Muscle of back (tissue), 3 donors: ENCODE measurements at regions not wholly inside any gene's neighbourhood (a gene's known extent, or its start where the extent isn't known, plus 50 kb on each side); places are given as distances from the start of the nearest gene placed in this dataset.

Experiments used
- DNase-seq, 3 donors: peaks; one replicate each; pipeline versions ENCODE4 v3.0.0 to v3.0.0-alpha.2; 2013

DNA sequence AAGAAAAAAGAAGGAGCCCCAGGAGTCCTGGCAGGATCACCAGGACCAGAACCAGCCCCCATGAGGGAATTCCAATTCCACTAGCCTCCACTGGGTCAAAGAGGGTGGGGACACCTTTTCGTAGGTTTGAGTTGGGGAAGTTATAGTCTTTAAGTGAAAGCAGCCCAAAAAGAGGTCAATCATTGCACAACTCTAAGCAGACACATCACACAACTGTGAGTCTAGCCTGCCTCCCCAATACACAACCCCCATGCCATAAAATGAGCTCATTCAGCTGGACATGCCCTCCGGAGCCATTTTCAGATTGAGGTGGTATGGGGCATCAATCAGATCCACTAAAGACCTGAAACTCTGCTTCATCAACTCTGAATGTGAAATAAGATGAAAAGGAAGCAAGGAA, 179.9 kb downstream of the NPHP4 start:
- DNase-seq, result no peak

DNA sequence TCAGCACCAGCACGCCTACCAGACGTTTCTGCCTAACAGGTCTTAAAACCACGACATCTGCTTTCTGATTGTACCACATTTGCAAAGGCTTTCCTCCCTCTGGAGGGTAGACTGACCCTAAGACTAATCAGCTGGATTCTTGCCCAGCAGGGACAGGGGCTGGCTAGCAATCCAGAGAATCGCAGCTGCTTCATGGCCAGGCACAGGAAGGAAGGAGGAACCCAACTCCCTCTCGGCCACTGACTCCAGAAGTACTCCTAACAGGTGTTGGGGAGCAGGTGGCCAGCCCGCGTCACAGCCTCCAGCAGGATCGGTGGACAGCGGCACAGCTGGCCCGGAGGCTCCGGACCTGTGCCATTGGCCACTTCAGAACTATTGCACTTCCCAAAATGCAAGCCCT, 180.8 kb downstream of the NPHP4 start:
- peak; percentile 45 to 75 (median 49) for DNase-seq

DNA sequence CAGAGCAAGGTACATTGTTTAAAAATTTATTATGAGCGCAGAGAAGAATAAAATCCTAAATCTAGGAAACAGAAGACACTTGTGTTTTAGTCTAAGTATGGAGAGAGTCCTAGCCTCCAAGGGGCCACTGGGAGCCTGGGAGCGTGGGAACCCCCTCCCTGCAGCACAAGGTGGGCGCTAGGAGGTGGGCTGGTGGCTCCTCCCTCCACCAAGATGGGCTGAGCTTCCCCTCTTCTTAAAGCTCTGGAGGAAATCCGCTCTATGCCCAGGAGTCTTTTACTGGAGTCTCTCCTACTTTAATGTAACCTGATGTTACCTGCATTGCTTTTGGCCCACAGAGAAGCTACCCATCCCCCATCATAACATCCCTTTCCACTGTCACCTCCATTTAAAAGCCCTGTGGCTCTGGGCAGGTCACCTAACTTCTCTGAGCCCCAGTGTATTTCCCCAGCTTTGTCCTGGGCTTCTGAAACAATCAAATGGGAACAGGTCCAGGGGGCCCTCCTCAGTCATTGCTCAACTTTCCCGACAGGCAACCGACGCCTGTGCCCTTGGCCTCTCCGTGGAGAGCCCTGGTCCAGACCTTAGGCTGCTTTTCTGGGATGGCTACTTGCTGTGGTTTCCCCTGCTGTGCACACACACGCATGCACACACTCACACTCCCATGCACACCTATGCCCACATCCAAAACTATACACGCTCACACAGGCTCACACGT, 181.5 kb downstream of the NPHP4 start:
- no peak for DNase-seq

DNA sequence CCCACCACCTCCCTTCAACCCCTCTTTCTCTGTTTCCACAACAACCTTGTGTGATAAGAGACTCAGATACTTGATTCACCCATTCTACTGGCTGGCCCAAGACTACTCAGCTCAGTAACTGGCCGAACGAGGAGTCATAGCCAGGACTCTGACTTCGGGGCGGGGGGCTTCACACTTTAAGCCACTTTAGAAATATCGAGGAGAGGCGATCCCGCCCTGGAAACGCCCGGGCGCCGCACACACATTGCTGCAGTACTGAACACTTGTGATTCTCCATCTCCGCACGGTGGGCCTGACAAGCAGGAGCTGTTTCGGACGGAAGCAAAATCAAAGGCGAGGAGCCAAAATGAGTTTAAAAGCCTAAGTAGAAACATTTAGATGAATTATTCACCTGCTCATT, 182.1 kb downstream of the NPHP4 start:
- DNase-seq, result no peak

DNA sequence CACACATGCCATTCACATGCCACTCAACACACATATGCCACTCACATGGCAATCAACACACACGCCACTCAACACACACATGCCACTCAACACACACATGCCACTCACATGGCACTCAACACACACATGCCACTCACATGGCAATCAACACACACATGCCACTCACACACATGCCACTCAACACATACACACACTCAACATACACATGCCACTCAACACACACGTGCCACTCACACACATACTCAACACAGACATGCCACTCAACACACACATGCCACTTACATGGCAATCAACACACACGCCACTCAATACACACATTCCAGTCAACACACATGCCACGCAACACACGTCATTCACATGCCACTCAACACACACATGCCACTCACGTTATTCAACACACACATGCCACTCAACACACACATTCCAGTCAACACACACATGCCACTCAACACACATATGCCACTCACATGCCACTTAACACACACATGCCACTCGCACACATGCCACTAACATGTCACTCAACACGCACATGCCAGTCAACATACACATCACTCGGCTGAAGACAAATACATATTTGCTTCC, 182.9 kb downstream of the NPHP4 start:
- no peak for DNase-seq

DNA sequence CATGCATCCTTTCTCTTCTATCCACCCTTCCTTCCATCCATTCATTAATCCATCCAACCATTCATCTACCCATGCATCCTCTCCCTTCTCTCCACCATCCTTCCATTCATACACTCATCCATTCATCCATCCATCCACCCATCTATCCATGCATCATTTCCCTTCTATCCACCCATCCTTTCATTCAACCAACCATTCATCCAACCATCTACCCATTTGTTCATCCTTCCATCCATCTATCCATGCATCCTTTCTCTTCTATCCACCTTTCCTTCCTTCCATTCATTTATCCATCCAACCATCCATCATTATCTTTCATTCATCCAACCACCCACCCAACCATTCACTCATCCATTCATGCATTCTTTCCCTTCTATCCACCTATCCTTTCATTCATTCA, 188.4 kb downstream of the NPHP4 start:
- no peak for DNase-seq

DNA sequence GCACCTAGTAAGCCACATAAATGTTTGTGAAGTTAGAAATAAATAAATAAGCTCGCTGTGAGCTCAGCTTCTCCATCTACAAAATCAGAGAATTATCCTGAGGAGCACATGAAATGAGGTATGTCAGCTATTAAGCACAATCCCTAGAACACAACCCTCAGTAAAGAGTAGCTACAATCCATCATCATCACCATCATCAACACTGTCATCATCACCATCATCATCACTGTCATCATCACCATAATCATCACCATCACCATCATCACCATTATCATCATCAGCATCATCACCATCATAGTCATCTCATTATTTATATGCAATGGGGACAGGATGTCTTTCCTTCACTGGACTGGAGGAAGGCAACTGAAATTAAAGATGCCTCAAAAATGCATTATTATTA, 189.6 kb downstream of the NPHP4 start:
- no peak for DNase-seq

DNA sequence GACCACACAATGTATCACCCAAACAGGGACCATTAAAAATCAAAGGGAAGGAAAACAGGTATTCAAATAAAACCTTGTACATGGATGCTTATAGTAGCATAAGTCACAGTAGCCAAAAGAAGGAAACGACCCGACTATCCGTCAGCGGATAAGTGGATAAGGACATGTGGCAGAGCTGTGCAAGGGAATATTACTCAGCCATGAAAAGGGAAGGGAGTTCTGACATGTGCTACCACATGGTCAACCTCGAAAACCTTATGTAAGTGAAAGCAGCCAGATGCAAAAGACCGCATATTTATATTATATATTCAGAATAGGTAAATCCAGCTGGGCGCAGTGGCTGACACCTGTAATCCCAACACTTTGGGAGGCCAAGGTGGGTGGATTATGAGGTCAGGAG, 193.3 kb downstream of the NPHP4 start:
- DNase-seq, result no peak

DNA sequence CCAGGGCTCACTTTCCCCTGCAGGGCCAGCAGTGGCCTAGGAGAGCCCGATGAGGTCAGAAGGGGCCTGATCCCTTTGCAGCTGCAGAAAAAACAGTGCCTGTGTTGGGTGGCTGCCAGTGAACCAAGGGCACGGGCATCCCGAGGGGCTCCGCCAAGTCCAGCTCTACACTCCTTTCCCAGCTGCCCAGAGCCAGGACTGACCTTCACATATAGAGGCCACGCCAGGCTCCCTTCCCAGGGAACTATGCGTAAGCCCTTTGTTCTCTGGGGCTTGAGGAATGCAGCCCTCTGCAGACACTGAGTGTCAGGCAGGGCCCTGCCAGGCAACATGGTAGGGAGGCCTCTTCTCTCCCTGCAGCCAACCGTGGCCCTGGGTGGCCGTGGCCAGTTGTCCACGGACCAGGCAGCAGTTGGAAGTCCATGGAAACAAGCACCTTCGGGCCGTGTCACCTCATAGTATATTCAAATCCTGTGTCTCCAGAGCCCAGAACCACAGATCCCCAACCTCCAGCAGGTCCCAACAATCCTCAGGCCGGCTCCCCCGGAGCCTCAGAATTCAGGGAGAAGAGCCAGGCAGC, 194.0 kb downstream of the NPHP4 start:
- DNase-seq, result peak in 1 of 3 donors; percentile 24

DNA sequence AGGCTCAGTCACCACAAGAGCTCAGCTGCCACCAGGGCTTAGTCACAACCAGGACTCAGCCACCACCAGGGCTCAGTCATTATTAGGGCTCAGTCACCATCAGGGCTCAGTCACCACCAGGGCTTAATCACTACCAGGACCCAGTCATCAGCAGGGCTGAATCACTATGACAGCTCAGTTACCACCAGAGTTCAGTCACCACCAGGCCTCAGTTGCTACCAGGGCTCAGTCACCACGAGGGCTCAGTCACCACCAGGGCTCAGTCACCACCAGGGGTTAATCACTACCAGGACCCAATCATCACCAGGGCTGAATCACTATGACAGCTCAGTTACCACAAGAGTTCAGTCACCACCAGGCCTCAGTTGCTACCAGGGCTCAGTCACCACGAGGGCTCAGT, 196.2 kb downstream of the NPHP4 start:
- no peak for DNase-seq

DNA sequence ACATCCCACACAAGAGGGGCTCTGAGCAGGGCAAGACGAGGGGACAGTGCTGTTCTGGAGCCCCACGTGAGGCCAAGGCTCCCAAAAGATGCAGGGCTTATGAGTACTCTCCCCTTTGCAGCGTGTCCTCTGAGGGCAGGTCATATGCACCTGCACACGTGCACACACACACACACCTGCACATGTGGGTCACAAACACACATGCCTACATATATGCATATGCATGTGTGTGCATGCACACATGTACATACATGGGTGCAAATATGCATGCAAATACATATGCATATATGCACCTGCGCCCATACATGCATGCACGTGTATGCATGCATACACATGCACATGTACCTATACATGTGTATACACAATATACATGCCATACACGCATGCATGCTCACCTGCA, 197.9 kb downstream of the NPHP4 start:
- DNase-seq, result no peak

DNA sequence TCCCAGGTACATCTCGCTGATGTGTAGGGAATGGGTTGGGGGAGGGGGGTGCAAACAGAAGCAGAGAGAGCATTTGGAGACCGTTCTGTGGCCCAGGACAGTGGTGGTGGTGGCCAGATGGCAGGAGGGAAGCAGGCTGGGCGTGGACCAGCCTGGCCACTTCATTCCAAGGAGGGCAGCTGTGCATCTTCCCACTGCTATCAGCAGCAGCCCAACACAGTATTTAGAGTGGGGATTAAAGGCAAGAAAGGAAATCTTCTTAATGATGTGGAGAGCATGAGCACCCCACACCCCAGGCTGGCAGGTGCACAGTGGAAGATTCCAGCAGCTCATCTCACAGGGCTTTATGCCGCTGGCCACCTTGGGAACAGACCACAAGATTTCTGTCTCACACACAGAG, 198.7 kb downstream of the NPHP4 start:
- DNase-seq, result no peak

DNA sequence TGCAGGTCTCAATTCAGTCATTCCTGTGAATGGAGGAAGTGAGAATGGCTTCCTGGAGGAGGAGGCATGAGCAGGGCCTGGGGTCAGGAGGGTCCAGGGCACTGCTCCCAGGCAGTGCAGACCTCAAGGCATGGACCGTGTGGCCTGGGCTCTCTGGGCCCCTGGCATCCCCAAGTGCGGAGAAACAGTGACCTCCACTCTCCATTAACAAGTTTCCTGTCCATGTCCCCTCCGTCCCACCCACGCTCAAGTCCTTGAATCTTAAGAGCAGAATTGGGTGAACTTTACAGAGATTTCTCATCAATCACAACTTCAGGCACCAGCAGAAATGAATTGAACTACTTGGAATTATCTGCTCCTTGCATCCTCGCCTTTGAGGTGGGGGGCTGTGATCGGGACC, 211.1 kb downstream of the NPHP4 start:
- DNase-seq, result no peak

DNA sequence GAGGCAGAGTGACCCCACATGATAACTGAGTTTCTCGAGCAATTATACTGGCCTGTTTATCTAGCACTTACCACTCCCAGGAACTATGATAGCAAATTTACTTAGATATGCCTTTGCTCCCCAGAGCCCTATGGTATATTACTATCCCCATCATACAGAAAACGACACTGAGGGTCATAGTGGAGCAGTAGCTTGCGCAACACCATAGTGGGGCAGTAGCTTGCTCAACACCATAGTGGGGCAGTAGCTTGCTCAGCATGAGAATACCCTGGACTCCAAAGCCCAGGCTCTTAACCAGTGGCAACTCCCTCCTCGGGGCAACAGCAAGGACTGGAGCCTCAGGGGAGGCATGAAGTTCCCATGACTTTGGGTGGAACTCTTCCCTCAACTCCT, 211.9 kb downstream of the NPHP4 start:
- DNase-seq, result no peak

DNA sequence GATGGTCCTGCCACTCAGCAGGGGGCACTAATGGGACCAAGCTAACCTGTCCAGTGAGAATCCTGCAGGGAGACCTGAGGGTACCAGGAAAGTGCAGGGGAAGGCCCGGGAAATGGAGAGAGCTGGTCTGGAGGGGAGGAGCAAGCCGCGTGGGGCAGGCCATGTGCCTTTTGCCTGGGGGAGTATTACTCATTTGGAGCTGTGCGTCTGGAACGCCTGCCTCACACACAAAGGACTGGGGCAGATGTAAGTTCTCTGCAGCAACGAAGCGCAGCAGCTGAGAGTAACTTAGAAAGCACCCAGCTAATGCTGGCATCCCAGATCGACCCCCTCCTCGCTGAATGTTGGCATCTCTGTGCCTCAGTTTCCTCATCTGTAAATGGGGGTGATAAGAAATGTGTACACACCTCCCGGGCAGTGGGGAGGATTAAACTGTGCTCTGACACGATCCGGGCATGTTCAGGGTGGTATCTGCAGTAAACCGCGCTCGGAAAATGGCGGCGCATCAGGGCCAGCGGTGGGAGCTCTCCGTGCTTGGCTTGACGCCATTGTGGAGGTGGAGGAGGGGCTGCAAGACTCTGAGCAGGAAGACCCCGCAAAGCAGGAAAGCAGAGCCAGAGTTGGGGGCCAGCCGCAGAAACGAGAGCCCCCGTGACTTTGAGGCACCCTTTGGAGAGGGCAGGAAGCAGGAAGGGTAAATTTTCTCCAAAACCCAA, 212.5 kb downstream of the NPHP4 start:
- DNase-seq, result no peak

DNA sequence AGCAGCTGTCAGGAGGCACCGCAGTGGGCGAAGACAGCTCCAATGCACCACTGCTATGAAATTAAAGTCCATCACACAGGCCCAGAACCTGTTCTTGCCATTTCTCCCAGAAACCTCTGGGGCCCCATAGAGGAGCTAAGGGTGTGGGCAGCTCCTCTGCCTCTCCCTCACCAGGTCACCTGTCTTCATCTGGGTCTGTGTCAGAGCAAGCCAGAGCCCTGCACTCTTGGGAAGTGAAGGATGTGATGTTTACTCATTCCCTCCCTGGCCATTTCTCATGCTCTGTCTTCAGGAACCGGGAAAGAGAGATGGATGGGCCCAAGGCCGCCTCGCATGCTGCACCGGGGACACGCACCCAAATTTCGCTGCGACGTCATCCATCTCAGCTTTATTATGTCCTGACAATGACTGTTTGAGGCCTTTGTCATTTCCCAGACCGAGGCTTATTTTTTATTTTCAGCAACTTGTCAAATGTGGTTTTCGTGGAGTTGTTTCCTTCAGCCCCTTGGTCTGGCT, 216.1 kb downstream of the NPHP4 start:
- no peak for DNase-seq

DNA sequence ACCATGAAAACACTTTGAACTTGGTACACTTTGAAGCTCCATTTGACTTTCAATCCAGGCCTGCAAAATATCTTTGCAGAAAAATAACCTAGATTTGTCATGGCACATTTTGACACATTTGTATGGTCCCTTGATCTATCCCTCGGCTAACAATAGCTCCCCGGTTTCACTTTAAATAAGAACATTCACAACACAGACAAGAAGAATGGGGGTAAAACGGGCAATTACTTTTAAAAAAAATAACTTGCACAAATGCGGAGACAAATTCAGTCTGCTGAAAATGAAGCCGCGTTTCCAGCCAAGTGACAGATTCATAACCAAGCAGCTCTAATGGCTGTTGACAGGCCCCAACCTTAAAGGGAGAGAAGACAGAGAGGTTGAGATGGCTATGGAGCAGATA, 218.2 kb downstream of the NPHP4 start:
- DNase-seq, result no peak

DNA sequence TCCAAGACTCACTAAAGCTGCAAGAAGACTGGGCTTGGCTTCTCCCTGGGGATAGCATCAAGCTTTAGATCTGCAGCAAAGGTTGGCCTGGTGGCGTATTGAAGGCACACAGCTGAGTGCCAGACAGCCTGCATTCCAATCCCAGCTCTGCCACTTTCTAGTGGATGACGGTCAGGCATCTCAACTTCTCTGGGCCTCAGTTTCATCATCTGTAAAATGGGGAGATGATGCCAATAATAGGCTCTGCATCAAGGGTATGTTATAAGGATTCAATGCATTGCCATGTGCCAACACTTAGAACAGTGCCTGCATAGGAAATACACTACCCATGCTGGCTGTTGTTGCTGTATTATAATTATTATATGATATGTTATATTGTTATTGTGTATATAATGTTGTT, 220.4 kb downstream of the NPHP4 start:
- no peak for DNase-seq

DNA sequence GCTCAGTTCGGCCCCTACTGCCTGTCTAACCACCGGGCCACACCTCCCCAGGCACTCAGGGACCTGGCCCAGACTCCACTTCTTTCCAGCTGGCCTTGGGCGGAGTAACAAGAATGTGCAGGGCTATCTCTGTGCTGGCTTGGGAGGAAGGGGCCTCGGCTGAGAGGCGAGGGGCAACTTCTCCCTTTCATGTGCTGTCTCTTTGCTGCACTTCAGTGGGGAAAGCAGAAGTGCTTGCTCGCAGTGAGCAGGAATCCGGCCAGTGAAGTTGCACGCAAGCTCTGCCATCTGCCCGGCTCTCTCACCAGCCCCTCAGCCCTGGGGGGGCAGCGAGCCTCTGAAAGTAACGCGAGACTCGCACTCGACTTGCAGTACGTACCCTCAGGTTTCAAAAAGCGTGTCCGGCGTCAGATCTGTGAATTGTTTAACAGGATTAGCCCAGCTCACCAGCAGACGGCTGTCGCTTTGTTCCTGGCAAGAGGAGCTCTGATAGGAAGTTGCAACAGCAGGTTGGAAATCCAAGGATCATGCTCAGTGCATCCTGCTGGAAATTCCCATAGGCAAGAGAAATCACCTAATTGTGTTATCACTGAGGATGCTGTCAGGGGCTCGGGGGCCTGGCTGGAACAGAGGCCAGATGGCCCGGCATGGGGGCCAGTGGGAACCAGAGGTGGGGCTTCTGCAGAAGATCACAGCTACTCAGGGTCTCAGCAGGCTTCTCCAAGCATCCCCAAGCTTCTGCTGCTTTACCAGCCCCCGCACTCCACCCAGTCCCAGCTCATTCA, 221.1 kb downstream of the NPHP4 start:
- peak; percentile 16 to 70 (median 35) for DNase-seq

DNA sequence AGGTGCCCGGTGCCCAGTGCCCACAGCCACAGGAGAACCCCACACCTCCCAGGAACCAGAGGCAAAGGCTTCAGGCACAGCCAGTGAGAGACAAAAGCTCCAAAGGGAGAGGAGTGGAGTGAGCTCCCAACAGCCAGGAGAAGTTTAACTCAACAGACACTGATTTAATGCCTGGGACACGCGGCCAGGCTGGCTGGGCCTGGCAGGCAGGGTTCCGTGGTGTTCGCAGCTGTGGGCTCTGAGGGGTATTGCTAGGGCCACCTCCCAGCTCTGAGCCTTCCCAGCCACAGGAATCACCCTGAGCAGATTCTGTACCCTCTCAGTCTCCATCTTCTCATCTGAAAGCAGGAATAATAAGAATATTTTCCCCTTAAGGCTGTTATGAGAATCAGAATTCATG, 222.5 kb downstream of the NPHP4 start:
- no peak for DNase-seq

DNA sequence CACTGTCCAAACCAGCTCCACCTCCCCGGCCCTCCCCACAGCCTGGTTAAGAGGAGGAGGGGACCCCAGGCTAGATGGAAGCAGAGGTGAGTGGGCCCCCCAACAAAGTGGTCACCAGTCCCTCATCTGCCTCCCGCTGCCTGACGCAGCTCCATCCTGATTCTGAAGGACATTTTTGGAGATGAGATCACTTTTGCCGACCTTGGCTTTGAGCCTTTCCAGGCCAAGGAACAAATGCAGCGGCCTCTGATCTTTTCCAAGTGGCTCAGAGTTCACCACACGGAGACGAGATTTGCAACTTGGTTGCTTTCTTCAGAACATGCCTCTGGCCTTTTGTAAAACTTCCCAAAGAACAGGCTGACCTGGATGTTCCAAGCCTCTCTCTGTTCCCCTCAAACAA, 223.1 kb downstream of the NPHP4 start:
- DNase-seq, result peak in 1 of 3 donors; percentile 27

DNA sequence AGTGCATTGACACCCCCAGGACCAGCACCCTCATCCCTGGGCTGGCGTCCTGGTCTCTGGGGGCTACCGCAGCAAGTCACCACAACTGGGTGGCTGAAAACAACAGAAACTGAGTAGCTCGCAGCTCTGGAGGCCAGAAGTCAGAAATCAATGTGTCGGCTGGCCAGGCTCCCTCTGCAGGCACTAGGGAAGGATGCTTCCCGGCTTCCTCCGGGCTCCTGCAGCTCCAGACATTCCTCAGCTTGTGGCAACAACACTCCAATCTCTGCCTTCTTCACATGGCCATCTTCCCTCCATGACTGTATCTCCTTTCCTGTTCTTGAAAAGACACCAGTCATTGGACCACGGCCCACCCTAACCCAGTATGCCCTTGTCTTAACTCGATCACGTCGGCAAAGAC, 224.2 kb downstream of the NPHP4 start:
- no peak for DNase-seq
